Fibroblast of peridontal ligament (primary cell): ENCODE measurements at regions not wholly inside any gene's neighbourhood (a gene's known extent, or its start where the extent isn't known, plus 50 kb on each side); places are given as distances from the start of the nearest gene placed in this dataset.
"Not testable (repeated sequence)": the region's sequence is repeated elsewhere in the genome, so short reads cannot be mapped to it uniquely, and the experiment has no call there.

Experiments used
- DNase-seq: peaks from one replicate; pipeline ENCODE4 v3.0.0-alpha.2; 2010; ENCODE audit errors: extremely low read depth

DNA sequence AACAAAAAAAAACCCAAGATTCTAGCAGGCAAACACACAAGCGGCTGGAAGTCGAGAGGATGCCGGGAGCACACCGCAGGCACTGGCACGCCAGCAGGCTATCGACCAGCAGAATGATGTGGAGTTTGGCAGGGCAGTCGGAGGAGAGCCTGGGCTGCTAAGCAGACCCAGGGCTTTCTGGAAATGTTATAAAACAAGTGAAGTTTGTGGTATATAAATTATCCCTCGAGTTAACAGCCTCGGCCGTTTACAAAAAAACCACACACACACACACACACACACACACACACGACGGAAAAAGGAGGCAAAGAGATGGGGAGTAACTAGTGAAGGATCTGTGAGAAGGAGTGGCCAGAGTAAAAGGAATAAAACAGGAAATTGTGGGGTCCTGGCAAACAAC, 87.2 kb upstream of the IVNS1ABP start:
- DNase-seq: peak; percentile 66

DNA sequence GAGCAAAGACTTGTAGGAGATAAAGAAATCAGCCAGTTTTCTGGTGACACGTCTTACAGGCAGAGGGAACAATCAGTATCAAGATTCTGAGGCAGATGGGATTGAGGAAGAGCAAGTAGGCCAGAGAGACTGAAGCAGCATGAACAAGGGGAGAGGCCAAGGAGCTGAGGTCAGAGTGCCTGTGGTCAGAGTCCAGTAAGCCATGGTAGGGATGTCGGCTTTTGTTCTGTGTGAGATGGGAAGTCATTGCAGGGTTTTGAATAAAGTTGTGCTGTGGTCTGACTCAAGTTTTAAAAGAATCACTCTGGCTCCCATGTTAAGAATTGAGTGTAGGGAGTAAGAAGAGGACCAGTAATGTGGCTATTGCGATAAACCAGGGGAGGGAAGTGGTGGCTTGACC, 85.9 kb upstream of the IVNS1ABP start:
- no peak for DNase-seq

DNA sequence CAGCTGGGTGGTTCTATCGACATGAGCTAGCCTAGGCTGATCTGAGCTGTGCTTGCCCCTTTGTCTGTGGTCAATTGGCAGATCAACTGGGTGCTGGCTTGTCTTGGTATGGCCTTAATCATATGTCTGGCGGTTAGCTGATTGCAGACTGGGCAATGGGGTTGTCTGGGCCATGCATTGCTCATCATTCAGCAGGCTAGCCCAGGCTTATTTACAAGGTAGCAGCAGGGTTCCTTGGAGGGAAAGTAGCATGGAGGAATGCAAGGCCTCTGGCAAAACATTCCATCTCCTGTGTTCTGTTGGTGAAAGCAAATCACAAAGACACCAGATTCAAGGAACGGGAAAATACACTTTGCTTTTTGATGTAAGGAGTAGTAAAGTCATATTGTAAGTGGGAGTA, 84.0 kb upstream of the IVNS1ABP start:
- no peak for DNase-seq

DNA sequence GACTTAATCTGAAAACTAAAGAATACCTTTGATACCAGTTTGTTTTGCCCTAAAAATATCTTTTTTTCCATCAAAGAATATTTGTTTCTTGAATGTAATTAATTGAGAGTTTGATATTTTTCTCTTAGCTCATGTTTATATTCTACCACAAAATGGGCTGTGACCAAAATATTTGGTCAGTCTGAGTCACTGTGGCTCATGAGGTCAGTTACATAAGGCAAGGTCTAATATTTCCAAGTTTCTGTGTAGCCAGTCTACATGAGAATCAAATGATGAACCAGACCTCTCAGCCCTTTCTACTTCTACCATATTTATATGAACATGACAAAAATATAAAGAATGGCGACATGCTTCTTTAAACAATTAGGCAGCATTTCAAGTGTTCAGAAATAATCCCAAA, 83.0 kb upstream of the IVNS1ABP start:
- peak; percentile 87 for DNase-seq

DNA sequence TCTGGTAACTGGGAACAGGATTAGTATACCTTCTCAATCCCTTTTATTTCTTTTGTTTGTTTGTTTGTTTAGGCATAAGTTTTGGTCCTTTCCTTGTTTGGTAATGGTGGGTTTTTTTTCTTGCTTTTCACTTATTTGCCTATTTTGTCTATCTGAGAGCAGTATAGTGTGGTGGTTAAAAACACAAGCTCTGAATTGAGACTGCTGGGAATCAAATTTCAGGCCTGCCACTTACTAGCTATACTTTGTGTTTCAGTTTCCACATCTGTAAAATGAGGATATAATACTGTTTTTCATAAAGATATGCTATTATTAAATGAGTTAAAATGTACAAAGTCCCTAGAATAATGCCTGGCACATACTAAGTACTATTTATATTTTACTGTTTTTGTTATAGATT, 81.6 kb upstream of the IVNS1ABP start:
- no peak for DNase-seq

DNA sequence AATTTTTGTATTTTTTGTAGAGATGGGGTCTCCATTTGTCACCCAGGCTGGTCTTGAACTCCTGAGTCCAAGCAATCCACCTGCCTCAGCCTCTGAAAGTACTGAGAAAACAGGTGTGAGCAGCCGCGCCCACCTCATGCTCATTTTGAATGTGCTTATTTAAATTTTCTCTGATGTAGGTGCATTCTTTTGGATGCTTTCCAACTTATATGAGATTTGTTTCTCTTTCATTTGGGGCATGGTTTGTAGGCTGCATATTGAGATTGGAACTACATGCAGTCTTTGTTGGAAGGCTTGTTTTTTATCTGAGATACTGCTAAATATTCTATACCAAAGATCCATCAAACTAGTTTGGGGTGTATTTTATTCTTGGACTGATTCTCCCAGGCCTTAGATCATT, 81.0 kb upstream of the IVNS1ABP start:
- no peak for DNase-seq

DNA sequence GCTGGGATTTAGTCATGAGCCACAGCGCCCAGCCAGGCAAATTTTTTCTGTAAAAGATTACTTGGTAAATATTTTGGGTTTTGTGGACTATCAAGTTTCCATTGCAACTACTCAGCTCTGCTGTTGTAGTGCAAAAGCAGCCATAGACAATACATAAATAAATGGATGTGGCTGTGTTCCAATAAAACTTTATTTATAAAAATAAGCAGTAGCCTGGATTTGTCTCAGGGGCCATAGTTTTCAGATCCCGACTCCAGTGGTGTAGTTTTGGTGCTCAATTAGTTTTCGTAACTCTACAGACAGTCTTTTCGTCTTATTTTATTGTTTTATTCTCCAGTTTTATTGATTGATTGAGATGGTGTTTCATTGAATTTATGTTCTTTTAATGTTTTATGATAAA, 80.1 kb upstream of the IVNS1ABP start:
- no peak for DNase-seq

DNA sequence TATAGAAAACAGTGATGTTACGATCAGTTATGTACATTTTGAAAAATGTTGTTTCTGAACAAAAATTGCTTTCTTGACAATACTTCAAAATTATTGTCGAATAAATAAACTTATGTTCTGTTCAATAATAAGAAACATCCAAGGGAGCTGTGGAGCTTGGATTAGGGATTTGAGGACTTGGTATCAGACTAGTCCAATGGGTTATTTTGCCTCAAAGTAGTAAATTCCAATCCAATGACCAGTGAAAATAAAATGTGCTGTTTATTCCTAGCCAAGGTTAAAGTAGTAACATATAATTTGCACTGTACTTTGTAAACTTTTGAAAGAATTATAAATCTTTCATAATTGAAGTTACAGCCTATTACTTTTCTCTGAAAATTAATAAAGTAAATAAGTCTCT, 79.1 kb upstream of the IVNS1ABP start:
- no peak for DNase-seq

DNA sequence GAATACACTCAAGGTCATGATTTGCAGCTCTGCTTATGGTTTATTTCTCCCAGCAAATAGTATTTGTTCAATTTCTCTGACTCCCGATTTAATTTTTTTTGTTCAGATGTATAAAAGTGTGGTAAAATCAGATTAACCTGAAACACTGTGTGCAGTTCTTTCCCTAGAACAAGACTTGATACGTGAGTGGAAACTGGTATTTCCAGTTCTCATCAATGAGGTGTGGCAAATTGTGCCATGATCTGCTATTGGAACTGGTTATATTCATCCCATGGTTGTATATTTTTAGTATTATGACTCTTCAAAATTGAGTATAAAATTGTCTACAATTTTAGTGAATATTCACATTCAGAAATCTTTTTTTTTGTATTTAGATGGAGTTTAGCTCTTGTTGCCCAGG, 76.8 kb upstream of the IVNS1ABP start:
- DNase-seq: no peak

DNA sequence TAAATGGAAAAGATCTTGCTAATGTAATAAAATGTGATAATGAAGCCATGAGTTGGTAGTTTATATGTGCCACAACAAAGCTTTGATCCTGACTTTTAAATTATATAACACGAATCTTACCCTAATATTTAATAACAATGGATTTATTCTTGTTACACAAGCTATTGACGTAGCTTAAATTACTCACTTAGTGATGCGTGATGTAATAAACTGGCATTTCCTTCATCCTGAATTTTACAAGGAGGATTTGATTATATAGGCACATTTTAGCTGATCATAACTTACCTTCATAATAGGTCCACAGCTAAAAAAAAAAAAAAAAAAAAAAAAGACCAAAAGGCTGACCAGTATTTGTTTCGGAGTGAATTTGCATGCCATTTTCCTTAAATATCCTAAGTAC, 76.2 kb upstream of the IVNS1ABP start:
- DNase-seq: no peak

DNA sequence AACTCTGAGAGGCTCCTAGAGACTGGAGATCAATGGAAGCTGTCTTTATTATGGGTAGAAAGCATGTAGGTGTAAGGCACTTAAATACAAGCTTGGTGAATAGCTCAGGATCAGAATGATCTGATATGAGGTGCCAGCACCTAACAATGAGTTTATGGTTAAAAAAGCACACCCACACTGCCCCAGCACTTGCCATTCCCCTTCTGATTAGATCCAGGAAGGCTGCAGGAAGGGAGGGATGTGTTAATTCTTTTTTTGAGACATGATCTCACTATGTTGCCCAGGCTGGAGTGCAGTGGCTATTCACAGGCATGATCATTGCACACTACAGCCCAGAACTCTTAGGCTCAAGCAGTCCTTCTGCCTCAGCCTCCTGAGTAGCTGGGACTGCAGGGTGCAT, 71.8 kb upstream of the IVNS1ABP start:
- no peak for DNase-seq

DNA sequence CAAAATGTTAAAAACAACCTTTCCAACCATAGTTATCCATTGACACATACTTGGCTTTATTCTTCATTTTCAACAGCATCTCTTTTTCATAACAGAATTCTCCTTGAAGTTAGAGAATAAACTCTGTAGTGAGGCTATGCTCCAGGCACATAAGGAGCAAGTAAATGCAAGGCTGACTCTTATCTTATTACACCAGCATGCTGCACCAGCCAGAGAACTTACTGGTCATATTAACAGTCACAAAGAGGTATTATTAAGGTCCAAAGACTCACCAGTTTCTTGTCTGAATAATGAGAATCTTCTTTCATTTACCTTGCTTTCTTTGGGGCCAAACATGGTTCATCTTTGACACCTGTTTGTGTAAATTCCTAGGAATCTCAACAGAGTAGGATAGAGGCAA, 71.3 kb upstream of the IVNS1ABP start:
- no peak for DNase-seq

DNA sequence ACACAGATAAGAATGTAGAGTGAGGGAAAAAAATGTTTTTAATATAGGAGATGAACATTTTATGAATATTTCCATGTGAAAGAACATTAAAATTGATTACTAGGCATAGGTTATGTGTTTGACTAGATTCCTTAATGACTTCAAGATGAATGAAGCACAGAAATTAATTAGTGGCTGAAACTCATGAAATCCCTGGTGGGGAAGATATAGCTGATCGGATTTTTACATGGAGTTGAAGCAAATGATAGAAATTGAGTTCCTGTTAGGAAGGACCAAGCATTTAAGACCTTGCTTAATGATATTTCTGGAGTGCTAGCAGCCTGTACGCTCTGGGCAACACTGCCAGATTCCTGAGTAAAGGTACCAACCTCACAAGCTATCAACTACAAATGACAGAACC, 68.9 kb upstream of the IVNS1ABP start:
- DNase-seq: no peak

DNA sequence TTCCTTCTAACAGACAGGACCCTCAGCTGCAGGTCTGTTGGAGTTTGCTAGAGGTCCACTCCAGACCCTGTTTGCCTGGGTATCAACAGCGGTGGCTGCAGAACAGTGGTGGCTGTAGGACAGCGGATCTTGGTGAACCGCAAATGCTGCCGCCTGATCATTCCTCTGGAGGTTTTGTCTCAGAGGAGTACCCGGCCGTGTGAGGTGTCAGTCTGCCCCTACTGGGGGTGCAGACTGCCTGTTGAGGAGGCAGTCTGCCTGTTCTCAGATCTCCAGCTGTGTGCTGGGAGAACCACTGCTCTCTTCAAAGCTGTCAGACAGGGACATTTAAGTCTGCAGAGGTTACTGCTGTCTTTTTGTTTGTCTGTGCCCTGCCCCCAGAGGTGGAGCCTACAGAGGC, 66.8 kb upstream of the IVNS1ABP start:
- not testable (repeated sequence) for DNase-seq

DNA sequence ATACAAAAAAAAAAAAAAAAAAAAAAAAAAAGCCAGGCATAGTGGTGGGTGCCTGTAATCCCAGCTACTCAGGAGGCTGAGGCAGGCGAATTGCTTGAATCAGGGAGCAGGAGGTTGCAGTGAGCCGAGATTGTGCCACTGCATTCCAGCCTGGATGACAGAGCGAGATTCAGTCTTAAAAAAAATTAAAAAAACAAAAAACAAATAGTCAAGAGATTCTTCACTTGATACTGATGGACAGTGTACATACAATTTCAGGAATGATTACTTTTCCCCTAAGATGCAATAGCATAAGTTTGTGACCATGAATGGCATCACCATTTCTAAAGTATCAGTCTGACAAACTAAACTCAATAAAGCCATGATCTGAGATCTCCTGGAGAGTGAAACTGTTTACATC, 60.8 kb upstream of the IVNS1ABP start:
- DNase-seq: no peak

DNA sequence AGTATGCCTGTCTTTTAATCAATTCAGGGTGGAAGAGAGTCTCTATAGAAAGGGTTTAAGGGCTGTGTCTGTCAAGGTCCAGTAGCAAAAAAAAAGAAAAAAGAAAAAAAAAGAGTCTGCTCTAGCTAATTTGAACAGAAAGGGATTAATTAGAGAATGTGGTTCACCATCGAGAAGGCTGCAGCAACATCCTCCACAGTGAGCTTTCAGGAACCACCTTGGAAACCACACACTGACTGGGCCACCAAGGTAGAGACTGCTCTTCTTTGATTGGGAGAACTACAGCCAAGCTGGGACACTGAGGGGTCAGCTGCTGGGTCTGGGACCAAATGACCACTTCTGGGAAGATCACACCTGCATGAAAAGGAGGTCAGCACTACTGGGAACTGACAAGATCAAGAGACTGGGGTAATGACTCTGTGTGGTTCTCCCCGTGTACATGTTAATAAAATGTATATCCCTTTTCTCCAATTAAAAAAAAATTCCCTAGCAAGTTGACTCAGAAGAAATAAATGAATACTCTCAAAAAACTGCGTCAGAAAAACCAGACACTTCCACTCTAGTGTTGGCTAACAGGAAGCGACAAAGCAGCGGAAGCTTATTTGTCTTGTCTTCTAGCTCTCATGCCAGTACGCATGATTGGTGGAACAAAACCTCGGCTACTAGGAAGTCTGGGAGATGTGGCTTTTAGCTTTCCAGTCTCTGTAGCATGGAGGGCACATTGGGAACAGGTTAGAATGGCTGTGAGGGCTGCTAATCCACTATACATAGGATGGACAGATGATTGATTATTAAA, 60.0 kb upstream of the IVNS1ABP start:
- peak; percentile 45 for DNase-seq

DNA sequence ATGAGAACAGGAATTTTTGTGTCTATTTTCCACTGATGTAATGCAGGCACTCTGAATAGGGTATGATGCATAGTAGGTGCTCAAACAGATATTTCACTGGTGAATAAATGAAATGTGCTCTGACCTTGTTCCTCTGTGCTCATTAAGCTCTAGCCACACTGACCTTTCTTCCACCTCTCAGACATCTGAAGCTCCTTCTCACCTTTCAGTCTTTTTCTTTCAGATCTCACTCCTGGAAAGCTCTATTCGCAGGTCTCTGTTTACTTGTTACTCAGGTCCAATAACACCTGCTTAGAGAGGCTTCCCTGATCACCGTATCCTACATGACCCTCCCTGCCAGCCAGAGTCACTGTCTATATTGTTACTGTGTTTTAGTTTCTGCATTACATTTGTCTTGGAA, 59.2 kb upstream of the IVNS1ABP start:
- DNase-seq: no peak

DNA sequence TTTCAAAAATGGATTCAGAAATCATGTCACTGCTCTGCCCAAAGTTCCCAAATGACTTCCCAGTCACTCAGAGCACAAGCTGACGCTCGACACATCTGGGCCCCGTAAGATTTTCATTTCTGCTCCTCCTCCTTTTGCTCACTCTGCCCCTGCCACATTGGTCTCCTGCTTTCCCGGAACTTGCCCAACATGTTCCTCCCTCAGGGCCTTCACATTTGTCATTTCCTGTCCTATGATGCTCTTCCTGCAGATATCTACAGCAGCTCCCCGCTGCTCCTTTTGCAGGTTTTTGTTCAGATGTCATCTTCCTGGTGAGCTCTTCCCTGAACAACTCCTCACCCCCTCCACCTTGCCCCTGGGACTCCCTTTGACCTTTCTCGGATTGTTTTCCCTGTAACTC, 58.5 kb upstream of the IVNS1ABP start:
- DNase-seq: no peak

DNA sequence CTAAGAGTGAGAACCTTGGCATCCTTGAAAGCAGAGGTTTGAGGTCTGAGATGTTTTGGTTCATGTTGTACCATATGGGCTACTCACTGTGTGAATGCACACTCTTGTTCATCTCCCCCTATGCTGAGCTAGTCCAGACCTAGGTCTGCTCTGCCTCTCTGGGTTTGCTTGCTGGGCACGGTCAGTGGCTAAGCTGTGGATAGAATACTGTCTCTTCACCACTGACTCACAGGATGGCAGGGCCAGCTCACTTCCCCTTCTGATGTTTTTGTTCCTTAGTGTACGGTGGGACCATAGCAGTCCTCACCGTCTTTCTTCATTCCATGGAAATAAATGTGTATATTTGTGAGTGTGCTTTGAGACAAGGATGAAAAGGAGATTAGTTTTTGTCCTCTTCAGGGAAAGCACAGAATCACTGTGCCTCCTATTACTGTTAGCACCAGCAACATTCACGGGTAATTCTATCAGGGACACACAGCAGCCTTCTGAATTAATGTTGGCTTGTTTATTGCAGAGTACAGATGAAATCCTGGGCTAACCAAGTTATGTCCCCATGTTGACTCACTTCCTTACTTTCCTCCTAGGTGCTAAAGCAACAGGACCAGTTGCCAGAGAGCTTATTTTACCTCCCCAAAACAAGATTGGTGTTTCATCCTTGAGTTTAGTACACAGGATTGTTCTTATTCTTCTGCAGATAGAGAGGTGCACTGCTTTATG, 56.9 kb upstream of the IVNS1ABP start:
- peak; percentile 27 for DNase-seq

DNA sequence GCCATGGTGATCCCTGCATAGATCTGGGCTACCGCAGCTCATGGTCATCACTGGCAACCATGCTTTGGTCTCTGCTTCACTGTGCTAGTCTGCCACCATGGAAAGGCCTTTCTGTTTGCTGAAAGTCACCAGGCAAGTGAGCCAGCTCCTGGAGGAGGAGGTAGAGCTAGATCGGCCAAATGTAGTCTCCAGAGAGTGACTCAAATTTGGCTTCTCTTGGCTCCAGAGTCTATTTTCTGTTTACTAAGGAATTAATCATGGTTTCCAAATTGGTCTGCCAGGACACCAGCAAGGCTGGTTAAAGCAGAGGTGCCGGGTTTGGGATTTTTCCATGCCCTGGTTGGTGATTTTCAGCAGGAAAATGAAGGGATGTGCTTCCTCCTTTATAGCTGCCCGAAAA, 52.7 kb upstream of the IVNS1ABP start:
- peak; percentile 49 for DNase-seq

DNA sequence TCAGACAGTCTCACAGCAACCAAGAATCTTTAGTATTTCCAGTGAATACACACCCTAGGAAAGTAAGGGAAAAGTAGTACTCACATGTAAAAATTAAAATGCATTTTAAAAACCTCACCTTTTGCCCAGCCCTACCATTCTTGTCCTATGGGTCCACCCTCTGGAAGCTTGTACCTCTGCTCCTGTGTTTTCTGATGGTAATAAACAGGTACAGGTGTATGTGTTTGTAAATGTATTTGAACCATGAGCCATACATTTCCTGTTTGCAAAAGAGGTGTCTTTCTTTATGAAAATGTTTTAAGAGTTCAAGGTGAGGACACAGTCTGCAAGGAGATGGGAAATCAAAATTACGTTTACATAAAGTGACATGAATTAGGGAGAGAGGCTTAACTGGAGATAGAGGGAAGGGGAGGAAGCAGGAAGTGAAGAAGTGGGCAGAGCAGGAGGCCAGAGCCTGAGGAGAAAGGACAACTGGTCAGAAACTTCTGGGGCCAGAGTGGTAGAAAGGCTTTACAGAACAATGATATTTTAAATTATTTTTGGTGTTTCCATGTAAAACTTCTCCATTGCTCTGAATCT, 52.0 kb upstream of the IVNS1ABP start:
- DNase-seq: no peak

DNA sequence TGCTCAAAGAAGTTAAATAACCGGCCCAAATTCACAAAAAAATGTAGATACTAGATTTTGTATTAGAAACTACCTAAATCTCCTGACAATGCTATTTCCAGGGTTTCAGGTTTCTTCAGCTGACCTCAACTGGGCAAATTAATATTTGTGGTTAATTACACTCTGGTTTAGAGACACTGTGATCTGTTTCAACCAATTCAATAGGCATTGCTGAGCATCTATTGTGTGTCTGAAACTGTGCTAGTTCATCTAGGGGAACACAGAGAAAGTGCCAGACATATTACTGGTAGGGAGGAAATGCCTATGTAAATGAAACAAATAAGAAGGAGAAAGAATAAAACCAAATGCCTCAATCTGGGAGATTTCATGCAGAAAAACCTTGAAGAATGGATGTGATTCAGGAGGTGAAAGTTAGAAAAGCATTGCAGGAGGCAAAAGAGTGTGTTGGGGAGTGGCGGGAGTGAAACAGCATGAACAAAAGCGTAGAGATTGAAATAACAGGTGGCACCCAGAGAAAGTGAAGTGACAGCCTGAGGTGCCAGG, 51.3 kb upstream of the IVNS1ABP start:
- DNase-seq: no peak

DNA sequence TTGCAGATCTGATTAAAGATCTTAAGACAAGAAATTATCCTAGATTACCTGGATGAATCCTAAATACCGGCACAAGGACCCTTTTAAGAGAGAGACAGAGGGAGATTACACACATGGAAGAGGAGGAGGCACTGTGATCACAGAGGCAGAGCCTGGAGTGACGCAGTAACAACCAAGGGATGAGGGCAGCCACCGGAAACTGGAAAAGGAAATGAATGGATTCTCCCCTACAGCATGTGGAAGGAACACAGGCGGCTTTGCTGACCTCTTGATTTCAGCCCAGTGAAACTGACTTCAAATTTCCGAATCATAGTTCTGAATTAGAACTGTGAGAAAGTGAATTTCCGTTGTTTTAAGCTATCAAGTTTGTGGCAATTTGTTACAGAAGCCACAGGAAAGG, 50.2 kb upstream of the IVNS1ABP start:
- peak; percentile 23 for DNase-seq
